Left lung (tissue), 4 donors: ENCODE measurements at regions not wholly inside any gene's neighbourhood (a gene's known extent, or its start where the extent isn't known, plus 50 kb on each side); places are given as distances from the start of the nearest gene placed in this dataset.
"Not testable (repeated sequence)": the region's sequence is repeated elsewhere in the genome, so short reads cannot be mapped to it uniquely, and the experiment has no call there.

Source experiments
- ATAC-seq: fragments of 200-7000 bp; cut with Tn5 transposase; one replicate; pipeline ENCODE4 v1.9.1; 2020; ENCODE audit warnings: moderate library complexity
- DNase-seq, 4 donors: peaks; one replicate each; pipeline ENCODE4 v3.0.0-alpha.2; 2013 to 2020
- H3K27ac ChIP-seq, 2 donors: fragments of 200-600 bp; sonication (generic) in 1 of 2; one replicate each; pipeline versions ENCODE4 v1.5.0 to v1.8.0; 2020 to 2021
- H3K27me3 ChIP-seq, 2 donors: fragments of 200-600 bp; sonication (generic) in 1 of 2; one replicate each; pipeline versions ENCODE4 v1.5.0 to v1.8.0; 2020 to 2021
- H3K36me3 ChIP-seq, 2 donors: fragments of 200-600 bp; sonication (generic) in 1 of 2; one replicate each; pipeline versions ENCODE4 v1.5.0 to v1.8.0; 2020 to 2021
- H3K4me1 ChIP-seq, 2 donors: fragments of 200-600 bp; one replicate each; pipeline ENCODE4 v1.8.0; 2021
- H3K4me3 ChIP-seq, 2 donors: fragments of 200-600 bp; sonication (generic) in 1 of 2; one replicate each; pipeline versions ENCODE4 v1.5.0 to v1.8.0; 2020 to 2021; ENCODE audit warnings: mild to moderate bottlenecking in 1 of 2
- H3K9me3 ChIP-seq, 2 donors: fragments of 200-600 bp; sonication (generic) in 1 of 2; one replicate each; pipeline versions ENCODE4 v1.5.0 to v1.8.0; 2020 to 2021
- CTCF ChIP-seq, 2 donors: fragments of 200-600 bp; sonication (generic) in 1 of 2; IDR thresholded peaks; one replicate each; pipeline versions ENCODE4 v1.5.0 to v1.8.0; 2021; ENCODE audit warnings: antibody characterized with exemption in 2 of 2
- intact Hi-C, 2 donors: fragments of 100-400 bp; cut with DNase I; formaldehyde crosslinking; loops; one replicate each; pipeline versions ENCODE4 v1.11.2 to v1.14.2; 2022
- donor health status: DM: no; HTN: yes; CAD: no.
- donor health status: DM: no; HTN: no; CAD: no.

- Histone ChIP-seq H3K4me1 (no peaks in the 10 kb centered on the region), H3K9me3 (peaks cover 0 to 3% of the 10 kb centered on the region in 2 donors), H3K27ac (no peak overlapping the region), H3K4me3 (no peak overlapping the region), H3K36me3 (no peaks in the 10 kb centered on the region), H3K27me3 (peaks cover 0 to 11% of the 10 kb centered on the region in 2 donors)
- ATAC-seq (no peak), DNase-seq (no peak)
- TF ChIP-seq CTCF (IDR thresholded peaks at IDR 0.05) = no peak
- intact Hi-C loops = no loop called here
Observed at GRCh38 chr22:27605390-27605789, 196.2 kb downstream of the MN1 start.

GRCh38 chr22:27607750-27608149 lies 193.8 kb downstream of the MN1 start:
- H3K4me3 ChIP-seq, DNase-seq, ATAC-seq, H3K9me3 ChIP-seq, H3K36me3 ChIP-seq, H3K27ac ChIP-seq, H3K4me1 ChIP-seq, intact Hi-C loops: not testable (repeated sequence)
- peaks cover 0 to 21% of the 10 kb centered on the region in 2 donors for H3K27me3 ChIP-seq

- Histone ChIP-seq H3K27me3 (peaks cover 16 to 38% of the 10 kb centered on the region in 2 donors), H3K27ac (no peak overlapping the region), H3K9me3 (peaks cover 0 to 3% of the 10 kb centered on the region in 2 donors), H3K4me3 (no peak overlapping the region), H3K36me3 (no peaks in the 10 kb centered on the region), H3K4me1 (peaks cover 0 to 4% of the 10 kb centered on the region in 2 donors)
- no peak for TF ChIP-seq CTCF (IDR thresholded peaks at IDR 0.05)
- DNase-seq (no peak), ATAC-seq (no peak)
- intact Hi-C loops = no loop called here
Observed at GRCh38 chr22:27609451-27609888, 192.1 kb downstream of the MN1 start.

- intact Hi-C loops, ATAC-seq, H3K4me3 ChIP-seq, H3K27ac ChIP-seq, H3K9me3 ChIP-seq, DNase-seq, H3K4me1 ChIP-seq, H3K36me3 ChIP-seq: not testable (repeated sequence)
- H3K27me3 ChIP-seq = peaks cover 16 to 45% of the 10 kb centered on the region in 2 donors
Observed at GRCh38 chr22:27610164-27610563, 191.4 kb downstream of the MN1 start.

GRCh38 chr22:27610863-27611786 lies 190.4 kb downstream of the MN1 start:
- Histone ChIP-seq H3K4me3 (no peak overlapping the region), H3K27me3 (peaks cover 16 to 55% of the 10 kb centered on the region in 2 donors), H3K9me3 (no peaks in the 10 kb centered on the region), H3K36me3 (no peaks in the 10 kb centered on the region), H3K27ac (no peak overlapping the region), H3K4me1 (peaks cover 0 to 6% of the 10 kb centered on the region in 2 donors)
- no peak for ATAC-seq
- intact Hi-C loops = no loop called here
- DNase-seq = no peak
- no peak for TF ChIP-seq CTCF (IDR thresholded peaks at IDR 0.05)

- Histone ChIP-seq H3K27ac (no peak overlapping the region), H3K4me3 (no peak overlapping the region), H3K36me3 (no peaks in the 10 kb centered on the region), H3K4me1 (peaks cover 0 to 6% of the 10 kb centered on the region in 2 donors), H3K27me3 (peaks cover 16 to 55% of the 10 kb centered on the region in 2 donors), H3K9me3 (no peaks in the 10 kb centered on the region)
- no peak for TF ChIP-seq CTCF (IDR thresholded peaks at IDR 0.05)
- intact Hi-C loops = no loop called here
- no peak for ATAC-seq
- DNase-seq = no peak
Observed at GRCh38 chr22:27612115-27612514, 189.4 kb downstream of the MN1 start.
